ENCODE measurements at regions not wholly inside any gene's neighbourhood (a gene's known extent, or its start where the extent isn't known, plus 50 kb on each side); places are given as distances from the start of the nearest gene placed in this dataset.

DNA sequence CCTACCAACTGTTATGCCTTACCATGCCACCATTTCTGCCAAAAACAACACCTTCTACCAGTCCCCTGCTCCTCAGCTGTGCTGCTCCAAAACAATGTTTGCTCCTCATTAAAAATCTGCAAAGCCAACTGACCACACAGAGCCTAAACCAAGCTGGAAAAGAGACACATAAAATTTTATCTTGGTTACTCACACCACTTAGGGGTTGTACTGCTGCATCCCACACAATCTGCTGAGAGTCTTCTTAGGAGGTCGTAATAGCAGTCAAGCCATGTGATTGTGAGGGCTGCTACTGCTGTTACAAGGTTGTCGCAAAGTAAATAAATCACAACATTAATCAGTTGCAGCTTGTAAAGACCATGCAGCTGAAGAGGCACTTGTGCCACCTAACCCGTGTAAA is 607.4 kb upstream of the FAM241A start:
- Histone ChIP-seq H3K9ac (ENCODE audit: low read length) (no peak overlapping the region), H3K9me3 (replicated peaks; ENCODE audit: insufficient read depth, low read length) (no peaks in the 10 kb centered on the region), H3K79me2 (ENCODE audit: low read length) (no peaks in the 10 kb centered on the region), H3K27me3 (replicated peaks; ENCODE audit: insufficient read depth, low read length) (no peaks in the 10 kb centered on the region), H4K20me1 (ENCODE audit: insufficient read depth, low read length) (no peaks in the 10 kb centered on the region), H3K36me3 (replicated peaks; ENCODE audit: insufficient read depth, low read length) (no peaks in the 10 kb centered on the region), H3K4me2 (ENCODE audit: low read depth, low read length) (no peak overlapping the region), H2AFZ (ENCODE audit: low read length) (no peak overlapping the region), H3K9me2 (replicated peaks; ENCODE audit: insufficient read depth, low read length) (no peaks in the 10 kb centered on the region), H3F3A (ENCODE audit: insufficient read depth, low read length) (no peaks in the 10 kb centered on the region), H3K4me1 (ENCODE audit: low read length) (no peaks in the 10 kb centered on the region), H3K27ac (ENCODE audit: low read length) (no peak overlapping the region), H3K4me3 (ENCODE audit: low read length) (no peak overlapping the region)
- TF ChIP-seq EZH2phosphoT487 (IDR thresholded peaks at IDR 0.05; ENCODE audit: low read length) (no peak), EZH2 (optimal IDR thresholded peaks at IDR 0.05; ENCODE audit: low read depth, low read length) (no peak)
- TF ChIP-seq, protein P1, sequence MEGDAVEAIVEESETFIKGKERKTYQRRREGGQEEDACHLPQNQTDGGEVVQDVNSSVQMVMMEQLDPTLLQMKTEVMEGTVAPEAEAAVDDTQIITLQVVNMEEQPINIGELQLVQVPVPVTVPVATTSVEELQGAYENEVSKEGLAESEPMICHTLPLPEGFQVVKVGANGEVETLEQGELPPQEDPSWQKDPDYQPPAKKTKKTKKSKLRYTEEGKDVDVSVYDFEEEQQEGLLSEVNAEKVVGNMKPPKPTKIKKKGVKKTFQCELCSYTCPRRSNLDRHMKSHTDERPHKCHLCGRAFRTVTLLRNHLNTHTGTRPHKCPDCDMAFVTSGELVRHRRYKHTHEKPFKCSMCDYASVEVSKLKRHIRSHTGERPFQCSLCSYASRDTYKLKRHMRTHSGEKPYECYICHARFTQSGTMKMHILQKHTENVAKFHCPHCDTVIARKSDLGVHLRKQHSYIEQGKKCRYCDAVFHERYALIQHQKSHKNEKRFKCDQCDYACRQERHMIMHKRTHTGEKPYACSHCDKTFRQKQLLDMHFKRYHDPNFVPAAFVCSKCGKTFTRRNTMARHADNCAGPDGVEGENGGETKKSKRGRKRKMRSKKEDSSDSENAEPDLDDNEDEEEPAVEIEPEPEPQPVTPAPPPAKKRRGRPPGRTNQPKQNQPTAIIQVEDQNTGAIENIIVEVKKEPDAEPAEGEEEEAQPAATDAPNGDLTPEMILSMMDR (IDR thresholded peaks at IDR 0.05; ENCODE audit: low read length), result no peak
- no peak for DNase-seq

DNA sequence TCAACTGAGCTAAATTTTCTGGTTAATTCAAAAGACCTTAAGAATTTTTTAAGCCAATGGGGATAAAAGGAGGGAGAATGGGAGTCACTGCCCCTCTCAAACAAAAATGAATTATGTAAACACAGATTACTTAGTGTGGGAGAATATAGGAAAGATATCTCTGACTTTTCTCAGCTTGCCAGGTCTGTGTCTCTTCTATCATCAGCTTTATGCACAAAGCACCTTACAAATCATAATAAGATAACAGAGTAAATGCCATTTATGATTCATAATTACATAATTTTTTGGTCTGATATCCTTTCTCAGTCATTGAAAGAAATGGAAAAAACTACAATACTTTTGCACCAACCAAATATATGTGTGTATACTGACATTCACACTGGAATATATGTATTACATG is 604.6 kb upstream of the FAM241A start:
- Histone ChIP-seq H3K9me3 (replicated peaks; ENCODE audit: insufficient read depth, low read length) (no peaks in the 10 kb centered on the region), H3K79me2 (ENCODE audit: low read length) (no peaks in the 10 kb centered on the region), H3K4me3 (ENCODE audit: low read length) (no peak overlapping the region), H3K9me2 (replicated peaks; ENCODE audit: insufficient read depth, low read length) (no peaks in the 10 kb centered on the region), H2AFZ (ENCODE audit: low read length) (no peak overlapping the region), H4K20me1 (ENCODE audit: insufficient read depth, low read length) (no peaks in the 10 kb centered on the region), H3F3A (ENCODE audit: insufficient read depth, low read length) (no peaks in the 10 kb centered on the region), H3K27ac (ENCODE audit: low read length) (no peak overlapping the region), H3K36me3 (replicated peaks; ENCODE audit: insufficient read depth, low read length) (no peaks in the 10 kb centered on the region), H3K4me2 (ENCODE audit: low read depth, low read length) (no peak overlapping the region), H3K9ac (ENCODE audit: low read length) (no peak overlapping the region), H3K4me1 (ENCODE audit: low read length) (no peaks in the 10 kb centered on the region), H3K27me3 (replicated peaks; ENCODE audit: insufficient read depth, low read length) (no peaks in the 10 kb centered on the region)
- no peak for DNase-seq
- TF ChIP-seq EZH2phosphoT487 (IDR thresholded peaks at IDR 0.05; ENCODE audit: low read length) (no peak), EZH2 (optimal IDR thresholded peaks at IDR 0.05; ENCODE audit: low read depth, low read length) (no peak)
- TF ChIP-seq, protein P1 (IDR thresholded peaks at IDR 0.05; ENCODE audit: low read length), result no peak

DNA sequence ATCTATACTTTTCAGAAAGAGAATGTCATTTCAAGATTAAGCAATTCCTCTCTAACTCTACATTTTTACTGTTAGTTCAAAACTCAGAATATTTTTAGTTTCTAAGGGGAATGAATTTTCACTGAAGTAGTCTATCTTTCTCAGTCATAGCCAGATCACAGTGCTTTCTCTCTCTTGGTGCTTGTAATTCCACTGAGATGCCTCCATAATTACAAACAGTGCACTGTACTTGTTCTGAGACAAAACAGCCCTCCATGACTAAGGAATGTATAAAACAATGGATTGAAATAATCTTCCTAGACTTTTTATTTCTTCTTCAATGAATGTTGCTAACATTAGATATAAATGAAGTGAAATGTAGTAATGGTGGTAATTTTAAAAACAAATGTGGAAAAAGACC is 603.2 kb upstream of the FAM241A start:
- Histone ChIP-seq H3K9me3 (replicated peaks; ENCODE audit: insufficient read depth, low read length) (no peaks in the 10 kb centered on the region), H3K4me1 (ENCODE audit: low read length) (no peaks in the 10 kb centered on the region), H4K20me1 (ENCODE audit: insufficient read depth, low read length) (no peaks in the 10 kb centered on the region), H2AFZ (ENCODE audit: low read length) (no peak overlapping the region), H3K4me2 (ENCODE audit: low read depth, low read length) (no peak overlapping the region), H3K27ac (ENCODE audit: low read length) (no peak overlapping the region), H3K4me3 (ENCODE audit: low read length) (no peak overlapping the region), H3K9ac (ENCODE audit: low read length) (no peak overlapping the region), H3F3A (ENCODE audit: insufficient read depth, low read length) (no peaks in the 10 kb centered on the region), H3K27me3 (replicated peaks; ENCODE audit: insufficient read depth, low read length) (no peaks in the 10 kb centered on the region), H3K9me2 (replicated peaks; ENCODE audit: insufficient read depth, low read length) (no peaks in the 10 kb centered on the region), H3K36me3 (replicated peaks; ENCODE audit: insufficient read depth, low read length) (no peaks in the 10 kb centered on the region), H3K79me2 (ENCODE audit: low read length) (no peaks in the 10 kb centered on the region)
- TF ChIP-seq EZH2 (optimal IDR thresholded peaks at IDR 0.05; ENCODE audit: low read depth, low read length), result no peak
- TF ChIP-seq, protein P1 (IDR thresholded peaks at IDR 0.05; ENCODE audit: low read length), result no peak
- TF ChIP-seq EZH2phosphoT487 (IDR thresholded peaks at IDR 0.05; ENCODE audit: low read length), result no peak
- no peak for DNase-seq

Measured in MM.1S (cell line).